OCI-LY7 (cell line): ENCODE measurements at regions not wholly inside any gene's neighbourhood (a gene's known extent, or its start where the extent isn't known, plus 50 kb on each side); places are given as distances from the start of the nearest gene placed in this dataset.

ENCODE experiments used
- BruUV-seq: library from RNA; stranded (reverse); fragments of 400-500 nt; replicated peaks from 2 replicates; lab custom pipeline; 2021; lab: Mats Ljungman, UMichigan
- CTCF ChIA-PET: fragments of 300-600 bp; sonication (Branson Sonifier 250); formaldehyde crosslinking; loops from one replicate; lab custom pipeline; 2022; ENCODE audit warnings: antibody characterized with exemption; ENCODE audit not compliant: unreplicated experiment; lab: Charles Lee
- POLR2A ChIA-PET: fragments of 300-600 bp; sonication (Branson Sonifier 250); formaldehyde crosslinking; loops from one replicate; lab custom pipeline; 2022; ENCODE audit warnings: antibody characterized with exemption; lab: Charles Lee
- DNase-seq: peaks from one replicate; pipeline ENCODE4 v3.0.0-alpha.2; 2015; ENCODE audit warnings: low spot score
- H2AFZ ChIP-seq: fragments of 200-600 bp; sonication (generic), shearing (Covaris generic); 2 replicates; pipeline ENCODE4 v1.6.1; 2014; ENCODE audit warnings: mild to moderate bottlenecking, antibody characterized with exemption, low read length, moderate library complexity
- H3K27ac ChIP-seq: fragments of 200-600 bp; sonication (generic); 2 replicates; pipeline ENCODE4 v1.5.1; 2014; ENCODE audit warnings: mixed run types, low read depth, mild to moderate bottlenecking, moderate library complexity, low read length, inconsistent platforms; ENCODE audit not compliant: poor library complexity, severe bottlenecking
- H3K36me3 ChIP-seq: fragments of 200-600 bp; sonication (generic); 2 replicates; pipeline ENCODE4 v1.6.1; 2014; ENCODE audit warnings: mild to moderate bottlenecking, antibody characterized with exemption, low read length, moderate library complexity, mixed read lengths; ENCODE audit not compliant: insufficient read depth
- H3K4me1 ChIP-seq: fragments of 200-600 bp; sonication (generic); 2 replicates; pipeline ENCODE4 v1.5.1; 2014; ENCODE audit warnings: mild to moderate bottlenecking, low read length; ENCODE audit not compliant: insufficient read depth, poor library complexity, severe bottlenecking
- H3K4me2 ChIP-seq: fragments of 200-600 bp; sonication (generic); 2 replicates; pipeline ENCODE4 v1.6.1; 2014; ENCODE audit warnings: mild to moderate bottlenecking, low read length
- H3K4me3 ChIP-seq: fragments of 200-600 bp; sonication (generic); 2 replicates; pipeline ENCODE4 v1.5.1; 2014; ENCODE audit warnings: mild to moderate bottlenecking, low read depth, low read length; ENCODE audit not compliant: poor library complexity, severe bottlenecking
- H3K79me2 ChIP-seq: fragments of 200-600 bp; sonication (generic); 2 replicates; pipeline ENCODE4 v1.6.1; 2016; ENCODE audit warnings: low read depth, mild to moderate bottlenecking, low read length, moderate library complexity, mixed read lengths; ENCODE audit not compliant: insufficient read depth
- H3K9me2 ChIP-seq: fragments of 200-600 bp; sonication (generic); 2 replicates; pipeline ENCODE4 v1.6.1; 2016; ENCODE audit warnings: mild to moderate bottlenecking, low read length, mixed read lengths; ENCODE audit not compliant: insufficient read depth
- H3K9me3 ChIP-seq: fragments of 200-600 bp; sonication (generic); 2 replicates; pipeline ENCODE4 v1.6.1; 2014; ENCODE audit warnings: mild to moderate bottlenecking, mixed run types, low read length, mixed read lengths
- H4K20me1 ChIP-seq: fragments of 200-600 bp; sonication (generic); 2 replicates; pipeline ENCODE4 v1.6.1; 2014; ENCODE audit warnings: mild to moderate bottlenecking, antibody characterized with exemption, low read length, moderate library complexity, mixed read lengths; ENCODE audit not compliant: insufficient read depth
- EZH2phosphoT487 ChIP-seq: fragments of 200-600 bp; sonication (generic); IDR thresholded peaks from 2 replicates; pipeline ENCODE4 v1.6.1; 2018; ENCODE audit warnings: low read depth, borderline replicate concordance, mild to moderate bottlenecking, mixed run types, antibody characterized with exemption, low read length, moderate library complexity, mixed read lengths
- intact Hi-C: fragments of 100-400 bp; cut with micrococcal nuclease; formaldehyde crosslinking; loops from one replicate; pipeline ENCODE4 v1.10.0; 2022; ENCODE audit not compliant: unreplicated experiment
- TF ChIP-seq, protein P1 (sequence below): fragments of 200-600 bp; sonication (generic); conservative IDR thresholded peaks from 2 replicates; pipeline ENCODE4 v1.5.1; 2014; ENCODE audit warnings: mild to moderate bottlenecking, antibody characterized with exemption, low read length, moderate library complexity, mixed read lengths

DNA sequence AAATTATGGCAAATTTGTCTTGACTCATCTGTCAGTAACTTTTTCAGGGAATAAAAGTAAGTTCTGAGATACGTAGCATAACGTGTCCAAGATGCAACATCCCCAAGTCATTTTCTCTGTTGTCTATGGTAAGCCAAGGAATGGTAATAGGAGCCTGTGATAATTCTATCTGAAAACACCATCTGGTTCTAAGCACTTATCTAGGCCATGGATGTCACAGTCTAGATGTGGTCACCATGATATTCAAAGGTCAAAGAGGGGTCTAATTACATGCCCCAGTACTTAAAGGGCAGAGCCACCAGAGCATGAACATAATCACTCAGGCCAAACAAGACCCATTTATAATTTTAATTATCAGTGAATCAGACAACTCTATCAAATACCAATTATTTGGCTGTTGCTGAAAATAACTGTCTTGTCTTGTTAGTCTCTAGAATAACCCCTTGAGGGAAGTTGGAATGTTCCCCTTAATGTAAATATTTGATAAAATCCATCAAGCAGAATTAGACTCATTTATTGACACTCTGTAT lies 225.1 kb upstream of the MPPED2 start:
- Histone ChIP-seq H3K9me2 (no peaks in the 10 kb centered on the region), H4K20me1 (no peaks in the 10 kb centered on the region), H3K4me1 (no peaks in the 10 kb centered on the region), H3K27ac (no peak overlapping the region), H3K79me2 (no peaks in the 10 kb centered on the region), H3K4me3 (no peak overlapping the region), H3K9me3 (no peaks in the 10 kb centered on the region), H3K4me2 (no peak overlapping the region), H2AFZ (no peak overlapping the region), H3K36me3 (no peaks in the 10 kb centered on the region)
- no peak for DNase-seq
- CTCF ChIA-PET, result no interaction called here
- POLR2A ChIA-PET, result no interaction called here
- no peak for TF ChIP-seq EZH2phosphoT487
- TF ChIP-seq, protein P1, sequence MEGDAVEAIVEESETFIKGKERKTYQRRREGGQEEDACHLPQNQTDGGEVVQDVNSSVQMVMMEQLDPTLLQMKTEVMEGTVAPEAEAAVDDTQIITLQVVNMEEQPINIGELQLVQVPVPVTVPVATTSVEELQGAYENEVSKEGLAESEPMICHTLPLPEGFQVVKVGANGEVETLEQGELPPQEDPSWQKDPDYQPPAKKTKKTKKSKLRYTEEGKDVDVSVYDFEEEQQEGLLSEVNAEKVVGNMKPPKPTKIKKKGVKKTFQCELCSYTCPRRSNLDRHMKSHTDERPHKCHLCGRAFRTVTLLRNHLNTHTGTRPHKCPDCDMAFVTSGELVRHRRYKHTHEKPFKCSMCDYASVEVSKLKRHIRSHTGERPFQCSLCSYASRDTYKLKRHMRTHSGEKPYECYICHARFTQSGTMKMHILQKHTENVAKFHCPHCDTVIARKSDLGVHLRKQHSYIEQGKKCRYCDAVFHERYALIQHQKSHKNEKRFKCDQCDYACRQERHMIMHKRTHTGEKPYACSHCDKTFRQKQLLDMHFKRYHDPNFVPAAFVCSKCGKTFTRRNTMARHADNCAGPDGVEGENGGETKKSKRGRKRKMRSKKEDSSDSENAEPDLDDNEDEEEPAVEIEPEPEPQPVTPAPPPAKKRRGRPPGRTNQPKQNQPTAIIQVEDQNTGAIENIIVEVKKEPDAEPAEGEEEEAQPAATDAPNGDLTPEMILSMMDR, result no peak
- BruUV-seq, result no TSS peak
- intact Hi-C loops, result no loop called here

DNA sequence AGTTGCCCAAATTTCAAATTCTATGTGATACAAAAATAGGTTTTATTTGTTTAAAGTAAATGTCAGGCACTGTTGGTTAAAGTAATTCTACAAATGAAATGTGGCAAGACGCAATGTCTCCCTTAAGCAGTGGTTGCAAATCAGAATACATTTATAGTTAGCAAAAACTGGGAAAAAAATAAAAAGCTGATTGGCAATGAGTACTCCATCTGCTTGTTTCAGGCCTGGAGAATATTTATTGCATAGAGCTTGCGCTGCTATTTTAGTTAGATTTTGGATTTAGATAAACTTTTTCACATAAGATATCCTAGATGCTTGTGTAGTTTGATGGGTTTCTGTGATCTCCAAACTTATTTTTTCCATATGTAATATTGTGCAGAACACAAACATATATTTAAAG lies 224.0 kb upstream of the MPPED2 start:
- Histone ChIP-seq H3K9me2 (no peaks in the 10 kb centered on the region), H3K9me3 (no peaks in the 10 kb centered on the region), H4K20me1 (no peaks in the 10 kb centered on the region), H2AFZ (no peak overlapping the region), H3K36me3 (no peaks in the 10 kb centered on the region), H3K79me2 (no peaks in the 10 kb centered on the region), H3K4me3 (no peak overlapping the region), H3K4me1 (no peaks in the 10 kb centered on the region), H3K4me2 (no peak overlapping the region), H3K27ac (no peak overlapping the region)
- intact Hi-C loops, result no loop called here
- TF ChIP-seq, protein P1, result no peak
- TF ChIP-seq EZH2phosphoT487, result no peak
- POLR2A ChIA-PET, result interaction anchor here (0.6 kb wide), 1 partner anchor 8 kb away, joined by 3 read pairs; no protein-coding TSS in a partner anchor
- no peak for DNase-seq
- CTCF ChIA-PET, result no interaction called here
- BruUV-seq, result no TSS peak

DNA sequence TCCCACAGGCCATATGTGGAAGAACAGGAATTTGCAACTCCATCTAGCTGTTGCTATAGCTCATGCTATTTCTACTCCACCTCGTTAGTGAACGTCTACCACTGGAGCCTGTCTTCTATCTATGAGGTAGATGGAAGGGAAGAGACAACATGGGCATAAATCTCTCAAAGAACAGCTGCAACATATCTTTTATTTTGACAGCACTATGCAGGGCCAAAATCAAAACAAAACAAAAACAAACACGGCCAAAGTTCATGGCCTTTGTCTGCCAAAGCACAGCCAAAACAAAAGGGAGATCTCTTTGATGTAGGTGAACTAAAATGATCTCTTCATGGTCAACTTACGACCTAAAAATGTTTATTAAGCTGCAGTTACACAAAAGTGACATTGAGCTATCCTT lies 215.2 kb upstream of the MPPED2 start:
- intact Hi-C loops, result no loop called here
- no peak overlapping the region for H3K27ac ChIP-seq
- H3K36me3 ChIP-seq, result no peaks in the 10 kb centered on the region
- H3K4me3 ChIP-seq, result no peak overlapping the region
- H3K79me2 ChIP-seq, result no peaks in the 10 kb centered on the region
- no TSS peak for BruUV-seq
- no peaks in the 10 kb centered on the region for H3K9me2 ChIP-seq
- TF ChIP-seq EZH2phosphoT487, result no peak
- TF ChIP-seq, protein P1, result no peak
- ChIA-PET POLR2A (interaction anchor here (0.6 to 1.4 kb wide), 3 partner anchors 9 to 104 kb away, joined by 3 to 5 read pairs (median 4); no protein-coding TSS in a partner anchor), CTCF (no interaction called here)
- H2AFZ ChIP-seq, result no peak overlapping the region
- H3K4me2 ChIP-seq, result no peak overlapping the region
- DNase-seq, result no peak
- no peaks in the 10 kb centered on the region for H3K9me3 ChIP-seq
- no peaks in the 10 kb centered on the region for H4K20me1 ChIP-seq
- H3K4me1 ChIP-seq, result no peaks in the 10 kb centered on the region
